HG03442 (cell line): ENCODE measurements at regions not wholly inside any gene's neighbourhood (a gene's known extent, or its start where the extent isn't known, plus 50 kb on each side); places are given as distances from the start of the nearest gene placed in this dataset.
"Not testable (repeated sequence)": the region's sequence is repeated elsewhere in the genome, so short reads cannot be mapped to it uniquely, and the experiment has no call there.

Experiments used
- ATAC-seq: cut with Tn5 transposase; IDR thresholded peaks from one replicate; pipeline ENCODE4 v1.9.1; 2021; ENCODE audit warnings: mild to moderate bottlenecking, moderate library complexity; ENCODE audit not compliant: unreplicated experiment

DNA sequence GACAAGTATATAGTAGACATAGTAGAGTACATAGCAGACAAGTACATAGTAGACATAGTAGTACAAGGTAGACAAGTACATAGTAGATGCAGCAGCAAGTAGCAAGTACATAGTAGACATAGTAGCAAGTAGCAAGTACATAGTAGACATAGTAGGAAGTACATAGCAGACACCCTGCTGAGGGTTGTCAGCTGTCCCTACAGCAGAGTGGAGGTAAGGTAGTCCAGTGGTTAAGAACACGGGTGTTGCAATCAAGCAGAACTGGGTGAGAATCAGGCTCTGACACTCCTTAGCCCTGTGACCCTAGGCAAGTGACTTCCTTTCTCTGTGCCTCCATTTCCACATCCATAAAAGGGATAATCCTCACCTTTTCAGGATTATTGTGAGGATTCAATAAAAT lies 94.7 kb downstream of the NOG start:
- ATAC-seq: no peak

DNA sequence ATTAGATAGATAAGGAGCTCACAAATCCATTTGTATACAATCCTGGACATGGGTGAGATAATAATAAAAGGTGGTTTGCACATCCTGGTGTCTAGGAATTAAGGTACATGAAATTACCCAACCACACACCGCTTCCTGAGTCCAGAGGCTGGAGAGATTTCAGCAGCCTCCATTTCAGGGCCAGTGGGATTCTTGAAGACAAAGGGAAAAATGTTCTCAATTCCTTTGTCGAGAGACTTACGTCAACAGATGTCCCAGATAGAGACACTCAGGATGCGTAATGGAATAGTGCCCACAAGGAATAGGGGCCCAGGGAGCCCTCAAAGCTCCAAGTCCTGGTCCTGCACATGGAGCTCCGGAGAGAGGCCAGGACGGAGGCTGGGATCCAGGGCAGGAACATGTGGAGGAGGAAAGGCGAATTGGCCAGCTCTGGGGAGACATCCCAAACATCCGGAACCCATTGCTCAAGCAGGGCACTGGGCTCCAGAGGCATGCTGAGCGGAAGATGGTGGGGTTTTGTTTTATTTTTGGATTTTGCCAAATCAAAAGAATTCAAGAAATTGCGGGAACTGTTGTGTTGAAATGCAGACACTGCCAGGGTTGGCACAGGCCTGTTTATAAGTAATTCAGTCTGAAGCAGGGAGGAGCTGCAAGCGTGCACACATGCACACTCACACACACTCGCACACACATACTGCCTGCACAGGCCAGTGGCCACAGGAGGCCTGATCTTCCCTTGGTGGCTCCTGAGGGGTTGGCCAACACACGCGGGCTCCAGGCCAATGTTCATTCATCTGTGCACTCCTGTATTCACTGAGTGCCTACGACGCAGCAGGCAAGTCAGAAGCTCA lies 97.2 kb downstream of the NOG start:
- no peak for ATAC-seq

DNA sequence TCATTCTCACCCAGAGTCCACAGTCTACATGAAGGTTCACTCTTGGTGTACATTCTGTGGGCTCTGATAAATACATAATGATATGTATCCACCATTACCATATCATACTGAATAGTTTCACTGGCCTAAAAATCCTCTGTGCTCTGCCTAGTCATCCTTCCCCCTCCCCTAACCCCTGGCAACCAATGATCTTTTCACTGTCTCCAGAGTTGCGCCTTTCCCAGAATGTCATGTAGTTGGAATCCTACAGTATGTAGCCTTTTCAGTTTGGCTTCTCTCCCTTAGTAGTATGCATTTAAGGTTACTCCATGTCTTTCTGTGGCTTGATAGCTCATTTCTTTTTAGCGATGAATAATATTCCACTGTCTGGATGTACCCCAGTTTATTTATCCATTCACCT lies 101.3 kb downstream of the NOG start:
- no peak for ATAC-seq

DNA sequence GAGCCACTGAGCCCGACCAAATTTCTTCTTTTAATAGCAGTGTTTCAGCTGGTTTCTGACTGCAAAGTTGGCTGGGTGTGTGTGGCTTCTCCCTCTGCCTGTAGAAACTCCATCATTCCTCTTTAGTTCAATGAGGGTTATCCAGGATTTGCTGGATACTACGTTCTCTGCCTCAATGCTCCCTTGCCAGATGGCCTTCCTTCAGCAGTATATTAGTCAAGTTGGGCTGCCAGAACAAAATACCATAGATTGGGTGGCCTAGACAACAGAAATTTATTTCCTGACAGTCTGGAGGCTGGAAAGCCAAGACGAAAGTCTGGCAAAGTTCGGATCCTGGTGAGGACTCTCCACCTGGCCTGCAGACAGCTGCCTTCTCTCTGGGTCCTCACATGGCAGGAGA lies 103.7 kb downstream of the NOG start:
- ATAC-seq: no peak

DNA sequence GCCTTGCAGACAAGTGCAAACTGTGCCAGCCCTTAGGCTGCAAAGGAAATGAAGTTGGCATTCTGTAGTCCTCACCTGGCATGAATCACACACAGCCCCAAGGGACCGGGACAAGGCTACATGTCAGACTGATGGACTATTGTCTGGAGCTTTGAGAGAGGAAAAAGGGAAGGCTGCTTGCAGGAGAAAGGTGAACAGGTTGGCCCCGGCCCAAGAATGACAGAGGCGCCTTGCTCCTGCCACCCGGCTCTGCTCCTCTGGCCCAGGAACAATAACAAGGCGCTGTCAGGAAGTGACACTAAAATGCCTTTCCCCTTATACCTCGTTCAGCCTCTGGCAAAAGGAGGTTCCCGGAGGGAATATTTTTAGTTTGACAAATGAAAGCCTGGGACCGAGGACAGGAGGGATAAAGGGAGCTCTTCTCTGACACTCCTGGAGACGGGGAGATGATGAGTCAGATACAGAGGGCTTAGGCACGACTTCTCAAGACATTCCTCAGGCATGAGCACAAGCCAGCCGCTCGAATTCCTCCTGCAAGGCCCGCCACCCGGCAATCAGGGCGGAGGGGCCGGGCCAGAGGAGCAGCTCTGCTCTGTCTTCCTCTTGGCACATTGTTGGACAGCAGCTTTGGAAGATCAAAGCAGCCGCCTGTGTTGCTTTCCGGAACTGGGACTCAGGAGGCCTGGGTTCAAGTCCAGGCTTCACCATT lies 105.8 kb downstream of the NOG start:
- ATAC-seq: no peak

DNA sequence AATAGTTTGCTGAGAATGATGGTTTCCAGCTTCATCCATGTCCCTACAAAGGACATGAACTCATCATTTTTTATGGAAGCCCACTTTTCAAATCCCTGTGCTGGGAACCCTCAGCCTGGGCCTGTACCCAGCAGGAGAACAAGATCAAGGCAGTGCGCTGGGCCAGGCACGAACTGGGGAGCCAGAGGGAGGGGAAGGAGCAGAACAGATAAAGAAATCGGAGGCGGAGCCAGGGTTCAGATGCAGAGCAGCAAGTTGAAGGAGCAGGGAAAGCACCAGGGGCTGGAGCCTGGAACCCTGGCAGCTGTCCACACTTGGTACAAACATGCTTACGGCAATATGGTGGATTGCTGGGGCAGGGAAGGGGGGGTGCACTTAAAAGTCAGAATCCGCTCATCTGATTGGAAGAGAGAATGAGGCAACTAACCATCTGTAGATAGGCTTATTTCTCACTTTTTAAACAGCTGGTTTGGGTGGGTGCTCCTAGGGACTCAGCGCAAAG lies 107.5 kb downstream of the NOG start:
- ATAC-seq: no peak

DNA sequence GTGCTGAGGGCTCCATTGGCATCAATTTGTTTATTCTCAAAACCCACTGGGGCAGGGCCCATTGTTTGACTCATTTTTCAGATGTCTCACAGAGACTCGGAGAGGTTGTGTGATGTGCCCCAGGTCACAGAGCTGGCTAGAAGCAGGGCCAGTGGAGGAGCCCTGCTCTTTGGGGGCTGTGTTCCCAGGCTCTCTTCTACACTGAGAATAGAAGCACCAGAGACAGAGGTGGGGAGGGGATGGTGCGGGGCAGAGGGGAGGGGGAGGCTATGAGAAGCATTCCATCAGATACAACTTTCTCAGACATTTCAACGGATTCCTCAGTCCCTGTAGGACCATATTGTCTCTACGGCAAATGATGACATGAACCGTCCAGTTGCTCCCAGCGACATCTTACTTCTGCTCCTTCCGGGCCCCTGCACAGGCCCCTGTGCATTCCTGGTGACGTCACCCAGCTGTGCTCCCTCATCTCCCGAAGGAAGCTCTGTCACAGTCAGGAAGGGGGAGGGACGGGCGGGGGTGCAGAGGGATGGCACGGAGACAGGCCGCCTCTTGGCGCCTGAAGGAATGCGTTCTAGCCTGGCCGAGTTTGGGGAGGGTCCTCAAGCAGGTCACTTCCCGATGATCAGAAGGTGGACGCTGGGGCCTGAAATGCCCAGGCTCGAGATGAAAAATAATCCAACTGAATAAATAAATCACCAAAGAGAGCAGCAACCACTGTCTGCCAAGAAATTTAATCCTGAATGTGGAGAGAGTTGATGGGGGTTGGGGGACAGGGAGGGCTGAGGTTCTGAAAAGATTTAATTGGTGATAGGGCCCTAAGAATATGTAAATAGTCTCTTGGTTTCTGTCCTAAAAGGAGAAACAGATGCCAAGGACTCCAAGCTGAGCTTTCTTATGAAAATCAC lies 114.1 kb downstream of the NOG start:
- no peak for ATAC-seq

DNA sequence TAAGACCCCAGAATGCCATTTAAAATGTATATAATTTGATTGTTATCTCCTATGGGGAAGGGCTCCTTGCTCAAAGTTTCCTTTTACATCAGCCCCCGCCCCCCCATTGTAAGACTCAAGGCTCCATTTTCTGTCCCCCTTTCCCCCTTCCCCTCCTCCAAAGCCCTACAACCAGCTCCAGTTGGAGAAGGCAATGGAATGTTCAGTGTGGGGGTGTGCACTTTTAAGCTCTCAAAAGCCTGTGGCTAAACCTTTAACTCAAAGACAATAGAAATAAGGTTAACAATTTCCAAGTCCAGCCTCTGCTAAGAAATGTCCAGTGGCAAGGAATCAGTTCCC lies 114.7 kb downstream of the NOG start:
- no peak for ATAC-seq

DNA sequence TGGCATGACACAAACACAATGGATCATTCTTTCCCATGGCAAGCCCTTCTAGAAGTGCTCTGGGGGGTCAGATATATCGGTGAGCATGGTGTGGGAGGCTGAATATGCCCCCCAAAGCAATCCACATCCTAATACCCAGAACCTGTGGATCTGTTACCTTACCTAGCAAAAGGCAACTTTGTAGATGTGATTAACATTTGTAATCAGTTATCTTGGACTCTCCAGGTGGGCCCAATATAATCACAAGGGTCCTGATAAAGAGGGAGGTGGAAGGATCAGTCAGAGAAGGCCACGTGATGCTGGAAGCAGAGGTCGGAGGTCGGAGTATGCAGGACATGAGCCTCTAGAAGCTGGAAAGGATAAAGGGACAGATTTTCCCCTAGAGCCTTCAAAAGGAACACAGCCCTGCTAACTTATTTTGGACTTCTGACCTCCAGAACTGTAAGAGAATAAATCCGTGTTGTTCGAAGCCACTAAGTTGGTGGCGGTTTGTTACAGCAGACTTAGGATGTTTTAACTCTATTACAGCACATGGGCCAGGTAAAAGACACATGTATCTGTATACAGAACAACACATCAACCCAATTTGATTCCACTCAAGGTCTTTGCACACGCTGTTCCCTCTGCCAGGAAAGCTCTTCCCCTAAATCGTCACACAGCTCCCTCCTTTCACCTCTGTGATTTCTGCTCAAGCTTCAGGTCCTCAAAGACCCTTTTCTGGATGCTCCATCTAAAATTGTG lies 115.3 kb downstream of the NOG start:
- no peak for ATAC-seq

DNA sequence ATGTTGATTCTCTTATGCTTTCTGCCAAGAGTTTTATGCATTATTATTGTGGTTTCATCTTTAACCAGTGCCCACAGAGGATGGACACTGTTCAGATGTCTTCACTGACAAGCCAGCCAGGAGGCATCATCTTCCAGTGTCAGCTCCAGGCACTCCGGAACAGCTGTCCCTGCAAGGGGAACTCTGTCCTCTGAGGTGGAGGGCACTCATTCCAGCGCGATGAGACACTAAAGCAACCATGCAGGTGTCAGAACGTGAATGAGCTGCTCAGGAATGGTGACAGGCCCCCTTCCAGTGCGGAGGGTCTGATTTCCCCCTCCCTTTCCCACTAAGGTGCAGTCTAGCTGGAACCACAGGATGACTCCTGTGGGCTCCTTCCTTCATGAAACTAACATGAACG lies 117.5 kb downstream of the NOG start:
- no peak for ATAC-seq

DNA sequence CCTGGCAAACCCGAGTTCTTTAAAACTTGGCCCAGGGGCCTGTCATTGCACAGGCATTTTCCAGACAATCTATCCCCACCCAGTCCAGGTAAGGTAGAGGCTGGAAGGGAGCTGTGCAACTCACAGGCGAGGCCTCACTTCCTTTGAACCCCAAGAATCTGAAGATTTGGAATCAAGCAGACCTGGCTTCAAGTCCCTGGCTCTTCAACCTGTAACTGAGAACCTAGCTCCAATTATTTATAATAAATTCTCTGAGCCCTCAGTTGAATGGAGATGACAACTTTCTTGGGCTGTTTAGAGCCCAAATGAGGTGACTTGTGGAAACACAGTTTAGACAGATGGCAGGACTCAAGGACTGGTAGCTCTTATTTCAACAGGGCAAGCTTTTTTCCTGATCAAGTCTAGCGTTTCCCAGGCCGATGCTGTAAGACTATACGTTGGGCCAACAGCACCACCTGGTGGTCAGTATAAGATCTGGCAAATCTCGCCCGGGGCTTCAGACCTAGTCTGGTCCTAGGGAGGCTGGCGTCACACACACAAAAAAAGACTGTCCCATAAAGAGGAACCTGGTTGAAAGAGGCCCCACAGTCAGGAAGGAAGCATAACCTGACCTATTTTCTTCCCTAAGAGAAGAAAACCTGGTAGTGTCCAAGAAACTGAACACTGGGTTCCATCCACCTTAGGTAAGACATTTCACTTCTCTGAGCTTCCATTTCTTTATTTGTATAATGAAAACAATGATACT lies 117.9 kb downstream of the C17orf67 start:
- peak; percentile 91 for ATAC-seq

DNA sequence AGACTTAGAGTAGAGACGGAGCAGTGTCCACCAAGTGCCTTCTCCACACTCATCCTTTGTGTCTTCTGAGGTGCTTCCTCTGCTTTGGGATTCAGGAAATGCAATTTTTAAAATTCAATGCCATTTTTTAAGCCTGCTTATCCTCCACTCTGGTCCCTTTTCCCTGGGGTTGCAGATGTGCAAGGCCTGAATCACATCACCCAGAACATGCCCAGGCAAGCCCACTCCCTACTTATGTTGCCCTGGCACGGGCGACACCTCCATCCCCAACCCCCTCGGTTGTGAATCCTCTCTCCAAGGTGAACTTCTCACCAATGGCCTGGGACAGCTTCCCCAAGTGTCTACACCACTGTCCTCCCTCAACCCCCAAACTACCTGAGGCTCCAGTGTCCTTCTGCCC lies 116.2 kb downstream of the C17orf67 start:
- ATAC-seq: no peak

DNA sequence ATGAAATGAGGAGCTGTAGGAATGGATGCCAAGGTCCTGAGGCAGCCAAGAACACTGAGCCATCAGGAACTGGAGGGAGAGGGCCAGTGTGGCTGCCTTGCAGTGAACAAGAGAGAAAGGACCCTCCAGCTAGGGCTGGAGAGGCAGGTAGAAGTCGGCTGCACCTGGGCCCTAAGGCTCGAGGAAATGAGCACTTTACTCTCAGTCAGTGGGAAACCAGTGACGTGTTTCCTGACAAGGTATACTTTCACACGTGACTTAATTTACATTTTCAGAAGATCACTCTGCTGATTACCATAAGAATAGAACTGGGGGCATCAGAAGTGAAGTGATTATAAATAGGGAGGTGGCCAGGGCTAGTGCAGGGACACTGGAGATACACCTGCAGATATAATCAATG lies 115.2 kb downstream of the C17orf67 start:
- no peak for ATAC-seq

DNA sequence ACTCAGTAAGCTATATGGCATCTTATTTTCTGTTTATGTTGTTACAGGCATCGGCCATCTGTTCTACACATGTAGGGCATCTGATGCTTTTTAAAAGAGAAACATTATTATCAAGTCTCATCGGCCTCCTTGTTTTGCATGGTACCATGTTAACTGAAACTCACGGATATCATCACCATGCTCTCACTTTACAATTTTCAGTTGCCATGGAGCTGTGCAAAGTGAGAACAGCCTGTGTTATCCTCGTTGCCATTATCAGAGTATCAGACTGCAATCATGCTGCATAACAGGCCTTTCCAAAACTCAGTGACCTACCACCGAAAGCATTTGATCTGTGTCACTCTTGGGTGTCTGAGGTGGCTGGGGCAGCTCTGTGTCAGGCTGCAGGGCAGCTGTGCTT lies 110.3 kb downstream of the C17orf67 start:
- ATAC-seq: no peak

DNA sequence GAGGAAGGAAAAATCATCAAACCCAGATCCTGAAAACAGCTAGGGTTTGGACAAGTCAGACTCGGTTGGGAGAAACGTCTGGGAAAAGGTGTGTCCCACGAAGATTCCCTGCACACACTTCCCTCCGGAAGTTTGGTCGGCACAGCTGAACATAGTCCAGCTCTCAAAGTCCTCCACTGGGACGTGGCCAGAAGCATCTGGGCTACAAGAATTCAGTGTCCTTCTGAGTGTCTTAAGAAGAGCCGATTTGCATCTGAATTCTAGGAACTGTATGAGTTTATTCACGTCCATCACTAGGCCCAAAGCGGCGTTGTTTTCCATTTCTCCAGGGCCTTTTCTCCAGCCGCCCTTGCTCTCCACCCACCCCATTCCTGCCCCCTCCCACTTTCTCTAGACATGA lies 109.1 kb downstream of the C17orf67 start:
- ATAC-seq: no peak

DNA sequence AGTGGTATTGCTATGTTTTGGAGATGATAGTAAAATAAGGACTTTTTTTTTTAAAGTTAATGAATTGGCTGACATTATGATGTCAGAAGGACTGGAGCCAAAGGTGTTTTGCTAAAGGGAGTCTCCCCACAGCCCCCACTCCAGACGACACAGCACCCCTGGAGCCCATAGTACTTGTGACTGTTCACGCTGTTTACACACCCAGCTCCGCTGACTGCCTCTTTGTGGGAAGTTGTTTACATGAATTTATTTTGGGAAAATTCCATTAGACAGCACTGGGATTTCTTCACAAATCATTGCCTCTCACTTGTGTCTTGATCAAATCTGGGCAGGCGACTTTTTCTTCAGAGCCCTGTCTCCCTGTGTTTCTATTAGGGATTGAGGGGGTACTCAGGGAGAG lies 108.6 kb downstream of the C17orf67 start:
- no peak for ATAC-seq

DNA sequence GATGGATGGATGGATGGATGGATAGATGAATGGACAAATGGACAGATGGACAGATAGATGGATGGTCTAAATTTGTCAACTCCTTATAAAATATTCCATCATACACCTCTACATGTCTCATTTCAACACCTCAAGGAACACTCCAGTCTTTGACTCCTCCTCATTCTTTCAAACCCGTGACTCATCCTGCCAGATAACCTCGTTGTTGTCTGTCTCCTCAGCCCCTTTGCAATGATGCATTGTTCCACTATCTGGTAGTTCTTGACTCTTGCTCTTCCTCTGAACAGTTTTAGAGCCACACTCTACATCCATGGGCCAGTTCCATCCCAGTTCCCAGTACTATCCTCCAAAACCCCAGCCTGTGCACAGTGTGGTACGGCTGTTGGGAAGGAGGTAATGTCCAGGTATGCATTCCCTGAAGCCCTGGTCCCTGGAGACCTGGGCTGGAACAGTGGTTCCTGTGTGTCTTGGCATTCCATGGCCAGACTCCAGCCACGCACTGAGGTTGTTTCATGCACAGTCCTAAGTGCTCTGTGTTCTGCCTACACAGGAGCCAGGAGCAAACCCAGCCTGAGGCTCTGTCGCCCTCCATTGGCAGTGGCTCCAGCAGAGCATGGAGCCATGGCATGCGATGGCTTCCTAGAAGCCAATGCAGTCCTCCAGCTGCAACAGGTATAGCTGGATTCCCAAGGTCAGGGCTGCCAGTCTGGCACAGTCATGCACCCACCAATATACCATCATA lies 105.7 kb downstream of the C17orf67 start:
- ATAC-seq: no peak

DNA sequence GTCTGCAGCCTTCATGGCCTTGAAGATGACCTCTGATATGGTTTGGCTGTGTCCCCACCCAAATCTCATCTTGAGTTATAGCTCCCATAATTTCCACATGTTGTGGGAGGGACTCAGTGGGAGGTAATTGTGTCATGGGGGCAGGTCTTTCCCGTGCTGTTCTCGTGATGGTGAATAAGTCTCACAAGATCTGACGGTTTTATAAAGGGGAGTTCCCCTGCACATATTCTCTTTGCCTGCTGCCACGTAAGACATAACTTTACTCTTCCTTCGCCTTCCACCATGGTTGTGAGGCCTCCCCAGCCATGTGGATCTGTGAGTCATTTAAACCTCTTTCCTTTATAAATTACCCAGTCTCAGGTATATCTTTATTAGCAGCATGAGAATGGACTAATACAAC lies 102.6 kb downstream of the C17orf67 start:
- ATAC-seq: not testable (repeated sequence)

DNA sequence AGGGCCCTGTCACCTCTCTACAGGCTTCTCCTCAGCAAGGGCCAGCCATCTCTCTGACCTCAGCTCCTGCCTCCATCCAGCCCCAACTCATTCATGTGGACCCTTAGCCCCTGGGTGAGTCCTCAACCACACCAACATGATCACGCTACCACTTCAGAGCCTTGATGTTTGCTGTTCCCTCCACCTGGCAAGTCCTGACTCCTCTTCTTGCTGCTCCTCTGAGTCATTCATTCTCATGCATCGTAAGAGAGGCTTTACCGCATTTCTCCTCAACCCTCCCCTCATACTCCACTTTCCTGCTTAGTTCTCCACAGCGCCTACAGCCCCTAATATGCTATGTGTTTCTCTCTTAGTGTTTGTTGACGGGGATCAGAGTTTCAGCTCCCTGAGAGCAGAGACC lies 99.9 kb downstream of the C17orf67 start:
- no peak for ATAC-seq
